K562 (cell line): ENCODE measurements at regions not wholly inside any gene's neighbourhood (a gene's known extent, or its start where the extent isn't known, plus 50 kb on each side); places are given as distances from the start of the nearest gene placed in this dataset.

Experiments used
- ATAC-seq: fragments of 200-7000 bp; cut with Tn5 transposase; 3 replicates; pipeline ENCODE4 v1.9.1; 2020; ENCODE audit warnings: moderate library complexity
- BruUV-seq: library from RNA; stranded (reverse); fragments of 400-500 nt; replicated peaks from 2 replicates; lab custom pipeline; 2021; lab: Mats Ljungman, UMichigan
- CTCF ChIA-PET: fragments of 300-600 bp; formaldehyde crosslinking; extraction: SDS; loops from one replicate; lab custom pipeline; 2021; ENCODE audit warnings: low intra/inter-chr PET ratio; lab: Yijun Ruan, JAX
- POLR2A ChIA-PET: fragments of 300-600, 350-650 bp; sonication (Branson Sonifier 250); formaldehyde crosslinking; extraction: SDS; loops from one replicate; lab custom pipeline; 2021; ENCODE audit warnings: antibody characterized with exemption, inconsistent platforms; lab: Yijun Ruan, JAX
- DNase-seq, 4 experiments: peaks; one replicate each; pipeline versions ENCODE4 v3.0.0 to v3.0.0-alpha.2; 2011 to 2018; ENCODE audit warnings: low spot score in 3 of 4, mixed read lengths in 3 of 4; ENCODE audit errors: extremely low read depth in 1 of 4
- FAIRE-seq: peaks from 2 replicates; lab custom pipeline; 2011; peaks lifted over from hg19 to GRCh38; lab: Jason Lieb, UNC
- H2AFZ ChIP-seq: 2 replicates; pipeline ENCODE4 v1.6.0; 2011; ENCODE audit warnings: low read depth, low read length, control low read depth, inconsistent platforms
- H3K27ac ChIP-seq: fragments of 200-600 bp; 3 replicates; pipeline ENCODE4 v1.8.0; 2011; ENCODE audit warnings: low read depth, mild to moderate bottlenecking, control low read depth, inconsistent platforms, low read length, moderate library complexity, mixed read lengths; ENCODE audit errors: extremely low read depth
- H3K27me3 ChIP-seq, 2 experiments: fragments of 300-600 bp in 1 of 2; 2 replicates in 1 of 2; 3 replicates in 1 of 2; pipeline versions ENCODE4 v1.6.0 to v1.8.0; 2011; ENCODE audit warnings: inconsistent platforms in 2 of 2, low read length in 2 of 2, mild to moderate bottlenecking in 1 of 2, mixed read lengths in 1 of 2, moderate library complexity in 1 of 2; ENCODE audit not compliant: control insufficient read depth in 2 of 2, insufficient read depth in 2 of 2
- H3K36me3 ChIP-seq: fragments of 300-600 bp; 3 replicates; pipeline ENCODE4 v1.8.0; 2011; ENCODE audit warnings: mild to moderate bottlenecking, low read length, inconsistent platforms; ENCODE audit not compliant: control insufficient read depth, insufficient read depth
- H3K4me1 ChIP-seq, 2 experiments: fragments of 200-600 bp in 1 of 2; replicated peaks in 1 of 2; 2 replicates in 1 of 2; 3 replicates in 1 of 2; pipeline versions ENCODE4 v1.5.1 to v1.8.0; 2011; ENCODE audit warnings: inconsistent platforms in 2 of 2, low read length in 2 of 2, mild to moderate bottlenecking in 1 of 2, mixed read lengths in 1 of 2, moderate library complexity in 1 of 2; ENCODE audit not compliant: control insufficient read depth in 2 of 2, insufficient read depth in 2 of 2
- H3K4me2 ChIP-seq: 2 replicates; pipeline ENCODE4 v1.6.1; 2011; ENCODE audit warnings: low read length, control low read depth, inconsistent platforms, mixed read lengths; ENCODE audit not compliant: insufficient read depth
- H3K4me3 ChIP-seq: fragments of 200-600 bp; sonication (generic), shearing (Covaris generic); 2 replicates; pipeline ENCODE4 v1.5.1; 2016; ENCODE audit warnings: control low read depth, inconsistent platforms
- H3K79me2 ChIP-seq: fragments of 200-600 bp; 3 replicates; pipeline ENCODE4 v1.8.0; 2011; ENCODE audit warnings: low read length, inconsistent platforms; ENCODE audit not compliant: control insufficient read depth, insufficient read depth
- H3K9ac ChIP-seq, 2 experiments: 2 replicates each; pipeline versions ENCODE4 v1.6.0 to v1.6.1; 2011; ENCODE audit warnings: low read depth in 2 of 2, low read length in 2 of 2, control low read depth in 1 of 2, inconsistent platforms in 1 of 2, mild to moderate bottlenecking in 1 of 2, mixed read lengths in 1 of 2; ENCODE audit not compliant: insufficient read depth in 1 of 2
- H3K9me1 ChIP-seq: one replicate; pipeline ENCODE4 v1.6.0; 2011; ENCODE audit warnings: inconsistent platforms, mild to moderate bottlenecking, low read length, moderate library complexity; ENCODE audit not compliant: control insufficient read depth, insufficient read depth
- H3K9me3 ChIP-seq: replicated peaks from 2 replicates; pipeline ENCODE4 v1.5.1; 2011; ENCODE audit warnings: low read depth, low read length, inconsistent platforms; ENCODE audit not compliant: control insufficient read depth, insufficient read depth
- H4K20me1 ChIP-seq: replicated peaks from 2 replicates; pipeline ENCODE4 v1.6.1; 2011; ENCODE audit warnings: low read length, inconsistent platforms, mixed read lengths; ENCODE audit not compliant: control insufficient read depth, insufficient read depth
- ARID1B ChIP-seq: fragments of 450-650 bp; IDR thresholded peaks from 2 replicates; pipeline ENCODE4 v1.6.1; 2016; ENCODE audit warnings: antibody characterized with exemption, mild to moderate bottlenecking, inconsistent platforms
- BRF1 ChIP-seq: IDR thresholded peaks from 3 replicates; pipeline ENCODE4 v1.6.1; 2011; ENCODE audit warnings: borderline replicate concordance, mild to moderate bottlenecking; ENCODE audit not compliant: insufficient read length; ENCODE audit errors: extremely low read depth
- C11orf30 ChIP-seq: fragments of 450-650 bp; IDR thresholded peaks from 2 replicates; pipeline ENCODE4 v1.6.1; 2016; ENCODE audit warnings: low read depth, mild to moderate bottlenecking
- CREB1 ChIP-seq, 2 experiments: sonication (generic) in 1 of 2; formaldehyde crosslinking in 1 of 2; IDR thresholded peaks; 2 replicates each; pipeline versions ENCODE4 v1.6.1 to v1.8.0; 2012 to 2022; ENCODE audit warnings: inconsistent platforms in 1 of 2, mild to moderate bottlenecking in 1 of 2, missing genetic modification reagents in 1 of 2, moderate library complexity in 1 of 2
- HCFC1 ChIP-seq: IDR thresholded peaks from 2 replicates; pipeline ENCODE4 v1.6.1; 2012; ENCODE audit warnings: low read depth, low read length, improper control_type of control experiment
- MAFF ChIP-seq: IDR thresholded peaks from 2 replicates; pipeline ENCODE4 v1.6.1; 2012; ENCODE audit warnings: low read length, improper control_type of control experiment
- MAFG ChIP-seq: fragments of 450-650 bp; conservative IDR thresholded peaks from 2 replicates; pipeline ENCODE4 v1.6.1; 2016; ENCODE audit warnings: missing genetic modification characterization, missing compliant biosample characterization
- MAFK ChIP-seq: IDR thresholded peaks from 2 replicates; pipeline ENCODE4 v1.6.1; 2011; ENCODE audit warnings: low read length, improper control_type of control experiment
- MYNN ChIP-seq, 2 experiments: sonication (generic); formaldehyde crosslinking in 1 of 2; IDR thresholded peaks; 2 replicates each; pipeline versions ENCODE4 v1.5.0 to v1.6.1; 2016 to 2020; ENCODE audit warnings: antibody characterized with exemption in 1 of 2, missing genetic modification reagents in 1 of 2
- NFE2L1 ChIP-seq: fragments of 450-650 bp; IDR thresholded peaks from 2 replicates; pipeline ENCODE4 v1.6.1; 2016; ENCODE audit warnings: missing genetic modification characterization, low read depth, mild to moderate bottlenecking, missing compliant biosample characterization, moderate library complexity, borderline replicate concordance
- RB1 ChIP-seq: fragments of 450-650 bp; IDR thresholded peaks from 2 replicates; pipeline ENCODE4 v1.6.1; 2017; ENCODE audit warnings: low read depth, mild to moderate bottlenecking
- RUNX1 ChIP-seq: sonication (generic); IDR thresholded peaks from 2 replicates; pipeline ENCODE4 v1.6.1; 2016; ENCODE audit warnings: antibody characterized with exemption, low read depth
- TBL1XR1 ChIP-seq, 2 experiments: IDR thresholded peaks; 2 replicates each; pipeline ENCODE4 v1.6.1; 2012; ENCODE audit warnings: improper control_type of control experiment in 2 of 2, low read length in 2 of 2, mild to moderate bottlenecking in 1 of 2
- TCF3 ChIP-seq: sonication (generic); formaldehyde crosslinking; IDR thresholded peaks from 2 replicates; pipeline ENCODE4 v1.4.0; 2020; ENCODE audit warnings: mild to moderate bottlenecking, missing genetic modification reagents
- XRCC3 ChIP-seq: fragments of 450-650 bp; IDR thresholded peaks from 2 replicates; pipeline ENCODE4 v1.6.1; 2017; ENCODE audit warnings: mild to moderate bottlenecking, moderate library complexity
- ZNF197 ChIP-seq: fragments of 200-800 bp; sonication (Bioruptor generic); IDR thresholded peaks from 2 replicates; pipeline ENCODE4 v1.6.1; 2016; ENCODE audit warnings: low read depth, missing genetic modification characterization, missing compliant biosample characterization
- ZNF316 ChIP-seq: fragments of 450-650 bp; IDR thresholded peaks from 2 replicates; pipeline ENCODE4 v1.6.1; 2016
- ZNF766 ChIP-seq: fragments of 200-800 bp; sonication (Bioruptor generic); conservative IDR thresholded peaks from 2 replicates; pipeline ENCODE4 v1.6.1; 2016; ENCODE audit warnings: missing genetic modification characterization, missing compliant biosample characterization
- WGBS: fragments of 100-300 bp; shearing (Covaris generic); methylation state at CpG from one replicate; pipeline ENCODE4 v1.1.6; 2016; ENCODE audit warnings: low coverage, mixed read lengths; ENCODE audit not compliant: insufficient coverage; ENCODE audit errors: missing lambda C conversion rate; 5-methylcytosine and 5-hydroxymethylcytosine counted together
- in situ Hi-C: fragments of 300-500 bp; cut with MboI; formaldehyde crosslinking; loops from 4 replicates; pipeline ENCODE4 v1.15.0; 2018; ENCODE audit warnings: inconsistent platforms, mixed read lengths
- intact Hi-C: fragments of 100-400 bp; cut with micrococcal nuclease; formaldehyde crosslinking; loops from 2 replicates; pipeline ENCODE4 v1.14.2; 2022
- TF ChIP-seq, protein P1 (sequence below): fragments of 250-450 bp; sonication (Bioruptor Pico); IDR thresholded peaks from 2 replicates; pipeline ENCODE4 v1.8.0; 2022; ENCODE audit warnings: moderate library complexity, mild to moderate bottlenecking, inconsistent platforms

DNA sequence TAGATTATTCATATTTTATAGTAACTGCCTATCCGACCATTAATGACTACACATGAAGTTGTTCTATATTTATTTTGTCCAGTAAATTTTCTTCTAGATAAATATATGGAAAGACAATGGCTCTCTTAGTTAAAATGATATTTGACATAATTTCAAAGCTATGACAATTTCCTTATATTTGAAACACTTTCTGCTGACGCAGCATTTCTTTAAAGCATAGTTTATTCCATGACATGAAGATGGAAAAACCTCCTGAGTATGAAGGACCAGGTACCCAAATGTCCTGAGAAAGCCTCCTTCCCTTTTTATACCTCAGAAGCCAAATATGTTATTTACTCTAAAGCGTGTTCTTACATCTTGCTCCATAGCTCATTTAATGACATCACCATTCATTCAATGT, 831.6 kb downstream of the EFNB2 start:
- no peak for DNase-seq
- Histone ChIP-seq H3K79me2 (no peaks in the 10 kb centered on the region), H3K27ac (no peak overlapping the region), H3K4me3 (no peak overlapping the region), H3K27me3 (no peaks in the 10 kb centered on the region), H3K9me3 (no peaks in the 10 kb centered on the region), H4K20me1 (no peaks in the 10 kb centered on the region), H3K9ac (no peak overlapping the region), H3K9me1 (no peaks in the 10 kb centered on the region), H3K4me2 (no peak overlapping the region), H3K36me3 (no peaks in the 10 kb centered on the region), H2AFZ (no peak overlapping the region), H3K4me1 (no peaks in the 10 kb centered on the region)
- BruUV-seq = no TSS peak
- in situ Hi-C loops (no loop called here), intact Hi-C loops (no loop called here)
- TF ChIP-seq MYNN (IDR thresholded peaks at IDR 0.05) (no peak), MYNN (CRISPR knock-in tag; IDR thresholded peaks at IDR 0.05) (no peak), NFE2L1 (tag) (no peak), MAFF (peak; percentile 95), C11orf30 (peak; percentile 78), TBL1XR1 (IDR thresholded peaks at IDR 0.05; ENCODE audit: low read length in 2 of 2) (no peak), TCF3 (no peak), MAFK (peak; percentile 97), ZNF316 (peak; percentile 85), MAFG (tag) (peak; percentile 86)
- no peak for ATAC-seq
- FAIRE-seq = no peak
- ChIA-PET POLR2A (no interaction called here), CTCF (no interaction called here)
- 5% methylated on average over 3 of the region's 3 CpGs for WGBS

DNA sequence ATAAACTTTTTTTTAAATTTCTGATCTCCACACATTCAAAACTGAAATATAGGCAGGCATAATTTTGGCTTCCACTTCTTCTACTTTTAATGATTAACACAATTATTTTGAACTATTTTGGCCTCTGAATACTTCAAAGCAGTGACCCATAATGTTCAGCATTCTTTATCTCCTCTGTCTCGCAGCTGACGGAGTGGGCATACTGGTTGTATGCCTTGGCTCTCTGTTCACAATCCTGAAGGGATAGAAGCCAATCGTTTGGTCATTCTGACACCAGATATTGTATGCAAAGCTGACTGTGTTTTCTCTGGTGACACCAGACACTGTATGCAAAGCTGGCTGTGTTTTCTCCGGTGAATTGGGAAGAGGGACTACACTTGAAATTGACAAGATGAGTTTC, 833.0 kb downstream of the EFNB2 start:
- Histone ChIP-seq H2AFZ (no peak overlapping the region), H4K20me1 (no peaks in the 10 kb centered on the region), H3K4me3 (no peak overlapping the region), H3K4me1 (no peaks in the 10 kb centered on the region), H3K4me2 (no peak overlapping the region), H3K9me3 (no peaks in the 10 kb centered on the region), H3K27me3 (no peaks in the 10 kb centered on the region), H3K9me1 (no peaks in the 10 kb centered on the region), H3K27ac (no peak overlapping the region), H3K9ac (no peak overlapping the region), H3K36me3 (no peaks in the 10 kb centered on the region), H3K79me2 (no peaks in the 10 kb centered on the region)
- in situ Hi-C loops (no loop called here), intact Hi-C loops (no loop called here)
- ChIA-PET POLR2A (no interaction called here), CTCF (no interaction called here)
- no peak for ATAC-seq
- no peak for DNase-seq
- no peak for FAIRE-seq
- no TSS peak for BruUV-seq
- 0% methylated on average over 4 of the region's 4 CpGs for WGBS
- TF ChIP-seq HCFC1 = no peak
- TF ChIP-seq RUNX1 = no peak
- TF ChIP-seq ZNF197 (CRISPR knock-in tag) = no peak
- TF ChIP-seq CREB1 (IDR thresholded peaks at IDR 0.05) = no peak
- no peak for TF ChIP-seq CREB1 (CRISPR knock-in tag; IDR thresholded peaks at IDR 0.05)
- no peak for TF ChIP-seq BRF1
- no peak for TF ChIP-seq ZNF766 (CRISPR knock-in tag)
- no peak for TF ChIP-seq ARID1B
- no peak for TF ChIP-seq RB1
- TF ChIP-seq XRCC3 = no peak
- TF ChIP-seq, protein P1, sequence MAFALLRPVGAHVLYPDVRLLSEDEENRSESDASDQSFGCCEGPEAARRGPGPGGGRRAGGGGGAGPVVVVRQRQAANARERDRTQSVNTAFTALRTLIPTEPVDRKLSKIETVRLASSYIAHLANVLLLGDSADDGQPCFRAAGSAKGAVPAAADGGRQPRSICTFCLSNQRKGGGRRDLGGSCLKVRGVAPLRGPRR (CRISPR knock-in tag) = no peak
